ENCODE measurements at regions not wholly inside any gene's neighbourhood (a gene's known extent, or its start where the extent isn't known, plus 50 kb on each side); places are given as distances from the start of the nearest gene placed in this dataset.

- TF ChIP-seq CTCF (IDR thresholded peaks at IDR 0.05), result no peak
- TF ChIP-seq POLR2A (IDR thresholded peaks at IDR 0.05), result no peak
These were observed 164.9 kb upstream of the RHOBTB1 start for GRCh38 chr10:61108915-61109314.

Data from breast epithelium (tissue), 3 donors.